Mononuclear cell (primary cell): ENCODE measurements at regions not wholly inside any gene's neighbourhood (a gene's known extent, or its start where the extent isn't known, plus 50 kb on each side); places are given as distances from the start of the nearest gene placed in this dataset.

Experiments used
- H3K27me3 ChIP-seq: 2 replicates; pipeline ENCODE4 v1.6.0; 2011; ENCODE audit warnings: low read length, control low read depth; ENCODE audit not compliant: insufficient read depth
- H3K4me1 ChIP-seq: 2 replicates; pipeline ENCODE4 v1.5.1; 2011; ENCODE audit warnings: mild to moderate bottlenecking, low read length, control low read depth; ENCODE audit not compliant: insufficient read depth
- H3K4me3 ChIP-seq: 2 replicates; pipeline ENCODE4 v1.5.1; 2011; ENCODE audit warnings: mild to moderate bottlenecking, low read length, moderate library complexity
- H3K9me3 ChIP-seq: 2 replicates; pipeline ENCODE4 v1.5.1; 2011; ENCODE audit warnings: low read depth, mild to moderate bottlenecking, control low read depth, low read length

DNA sequence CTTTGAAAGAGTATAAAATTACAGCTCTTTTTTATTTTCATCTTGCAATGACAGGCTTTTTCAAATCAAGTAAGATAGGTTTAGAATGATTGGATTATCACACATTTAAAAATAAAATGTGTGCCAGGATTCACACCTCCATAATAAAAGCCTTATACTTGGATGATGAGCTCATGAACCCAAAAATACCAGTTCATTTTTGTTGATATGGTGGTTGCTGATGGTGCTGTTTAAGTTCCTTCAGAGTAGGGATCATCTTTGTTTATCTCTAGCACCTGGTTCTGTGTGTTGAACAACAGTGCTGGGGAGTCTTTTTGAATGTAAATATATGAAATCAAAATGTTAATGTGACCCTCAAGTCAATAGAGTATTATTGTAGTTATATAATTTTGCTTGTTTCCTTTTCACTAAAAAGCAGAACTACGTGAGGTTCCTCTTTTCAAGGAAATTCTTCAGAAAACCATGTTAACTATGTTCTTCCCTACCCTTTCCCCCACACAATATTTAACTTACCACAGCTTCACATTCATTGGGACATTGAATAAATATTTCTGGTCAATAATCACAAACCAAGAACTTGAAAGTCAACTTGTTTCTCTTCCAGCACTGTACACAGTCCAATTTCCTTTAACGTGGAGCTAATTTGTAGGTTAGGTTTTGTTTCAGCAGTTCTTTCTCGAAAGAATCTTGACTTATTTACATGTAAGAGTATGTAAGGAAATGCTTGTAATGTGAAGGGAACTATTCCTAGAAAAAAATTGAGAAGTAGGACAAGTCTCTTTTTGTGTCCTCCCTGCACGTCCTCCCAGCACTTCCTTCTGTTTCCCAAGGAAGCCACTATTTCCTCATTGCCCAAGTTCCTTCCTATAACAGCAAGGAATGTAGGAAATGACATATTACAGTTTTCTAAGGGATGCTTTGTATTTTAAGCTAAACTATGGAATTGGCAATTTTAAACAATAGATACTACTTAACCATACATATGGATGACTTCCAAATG lies 945.9 kb upstream of the CITED2 start:
- no peaks in the 10 kb centered on the region for H3K9me3 ChIP-seq
- H3K4me3 ChIP-seq = no peak overlapping the region
- H3K4me1 ChIP-seq = peaks cover 14% of the 10 kb centered on the region
- no peaks in the 10 kb centered on the region for H3K27me3 ChIP-seq

DNA sequence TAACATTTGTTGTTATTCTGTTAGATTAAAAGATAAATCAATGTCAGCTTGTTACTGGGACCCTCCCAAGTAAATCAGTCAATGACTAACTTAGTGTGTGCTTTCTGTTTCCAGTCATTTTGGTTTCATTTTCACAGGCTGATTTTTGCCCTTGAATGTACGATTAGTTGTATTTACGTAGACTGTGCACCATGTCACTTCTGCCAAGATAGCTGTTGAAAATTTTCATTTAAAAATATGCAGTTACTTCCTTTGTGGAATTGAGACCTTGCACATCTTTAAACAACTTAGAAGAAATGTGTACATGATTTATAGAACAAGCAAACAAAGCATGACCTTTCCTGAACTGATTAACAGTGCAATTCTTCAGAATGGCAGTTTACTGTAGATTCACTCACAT lies 944.8 kb upstream of the CITED2 start:
- H3K4me3 ChIP-seq = no peak overlapping the region

DNA sequence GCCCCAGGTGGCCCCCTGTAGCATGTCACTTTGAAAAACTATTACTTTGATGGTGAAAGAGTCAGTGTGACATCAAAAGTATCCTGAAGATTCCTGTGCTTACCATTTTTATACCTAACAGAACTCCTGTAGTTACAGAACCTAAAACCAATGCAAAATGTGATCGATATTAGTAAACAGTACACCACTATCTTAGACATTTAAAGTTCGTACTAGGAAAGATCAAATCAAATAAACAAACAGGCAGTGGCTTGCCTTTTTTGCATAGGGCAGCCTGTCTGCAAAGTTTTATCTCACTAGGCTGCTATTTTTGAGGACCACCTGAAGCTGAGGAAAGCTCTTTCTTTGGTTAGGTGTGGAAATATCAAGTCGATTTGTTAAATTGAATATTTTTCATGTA lies 944.0 kb upstream of the CITED2 start:
- no peaks in the 10 kb centered on the region for H3K27me3 ChIP-seq
- H3K9me3 ChIP-seq = no peaks in the 10 kb centered on the region
- peaks cover 14% of the 10 kb centered on the region for H3K4me1 ChIP-seq
- no peak overlapping the region for H3K4me3 ChIP-seq

More for the DNA sequence above, 944.8 kb upstream of the CITED2 start:
- H3K9me3 ChIP-seq = no peaks in the 10 kb centered on the region
- peaks cover 14% of the 10 kb centered on the region for H3K4me1 ChIP-seq
- no peaks in the 10 kb centered on the region for H3K27me3 ChIP-seq

DNA sequence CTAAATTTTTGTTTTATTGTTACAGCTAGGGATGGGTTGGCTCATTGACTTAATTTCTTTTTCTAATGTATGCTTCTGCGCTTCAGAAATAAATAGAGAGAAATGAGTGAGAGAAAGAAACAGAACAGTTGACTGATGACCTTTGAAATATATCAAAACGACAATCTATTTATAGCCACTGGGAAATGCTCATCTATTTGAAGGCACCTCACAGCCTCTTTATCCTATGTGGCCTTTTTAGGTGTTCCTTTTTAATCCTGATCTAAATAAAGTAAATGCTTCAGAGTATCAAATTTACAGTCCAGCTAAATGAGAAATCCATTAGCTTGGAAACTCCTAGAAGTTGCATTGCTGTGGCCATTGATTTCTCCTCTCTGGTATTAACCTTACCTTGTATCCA lies 943.5 kb upstream of the CITED2 start:
- H3K4me3 ChIP-seq = no peak overlapping the region
- no peaks in the 10 kb centered on the region for H3K9me3 ChIP-seq
- H3K27me3 ChIP-seq = no peaks in the 10 kb centered on the region
- H3K4me1 ChIP-seq = peaks cover 14% of the 10 kb centered on the region

DNA sequence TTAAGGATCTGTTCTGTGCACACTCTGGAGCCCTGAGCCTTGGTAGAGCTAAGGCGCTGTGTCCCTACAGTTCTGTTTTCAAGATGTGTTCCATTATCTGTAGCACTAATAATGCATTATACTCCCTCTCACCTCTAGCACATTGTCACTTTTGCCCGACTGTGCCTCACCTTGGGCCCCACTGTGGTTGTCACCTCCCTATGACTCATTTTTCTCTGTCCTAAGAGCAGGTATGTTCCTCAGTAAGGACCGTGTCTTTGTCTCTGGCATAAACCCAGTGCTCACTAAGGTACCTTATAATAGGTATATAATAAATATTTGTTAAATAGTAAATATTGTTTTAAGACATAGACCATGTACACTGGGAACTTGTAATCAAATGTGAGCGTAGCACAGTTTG lies 942.5 kb upstream of the CITED2 start:
- Histone ChIP-seq H3K9me3 (no peaks in the 10 kb centered on the region), H3K27me3 (no peaks in the 10 kb centered on the region), H3K4me3 (no peak overlapping the region), H3K4me1 (peaks cover 14% of the 10 kb centered on the region)

DNA sequence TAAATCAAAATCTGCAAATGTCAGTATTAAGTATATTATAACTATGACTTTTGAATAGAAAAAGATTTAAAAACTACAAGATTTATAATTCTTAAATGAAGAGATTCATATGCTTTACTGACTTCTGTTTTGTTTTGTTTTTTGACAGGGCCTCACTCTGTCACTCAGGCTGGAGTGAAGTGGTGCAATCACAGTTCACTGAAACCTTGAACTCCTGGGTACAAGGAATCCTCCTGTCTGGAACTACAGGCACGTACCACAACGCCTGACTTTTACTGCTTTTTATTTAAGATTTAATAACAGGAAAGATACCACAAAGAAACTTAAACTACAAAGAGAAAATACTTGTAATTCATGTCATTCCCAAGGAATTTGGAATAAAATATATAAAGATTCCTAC lies 940.2 kb upstream of the CITED2 start:
- H3K27me3 ChIP-seq = no peaks in the 10 kb centered on the region
- no peaks in the 10 kb centered on the region for H3K4me1 ChIP-seq
- H3K9me3 ChIP-seq = no peaks in the 10 kb centered on the region
- no peak overlapping the region for H3K4me3 ChIP-seq

DNA sequence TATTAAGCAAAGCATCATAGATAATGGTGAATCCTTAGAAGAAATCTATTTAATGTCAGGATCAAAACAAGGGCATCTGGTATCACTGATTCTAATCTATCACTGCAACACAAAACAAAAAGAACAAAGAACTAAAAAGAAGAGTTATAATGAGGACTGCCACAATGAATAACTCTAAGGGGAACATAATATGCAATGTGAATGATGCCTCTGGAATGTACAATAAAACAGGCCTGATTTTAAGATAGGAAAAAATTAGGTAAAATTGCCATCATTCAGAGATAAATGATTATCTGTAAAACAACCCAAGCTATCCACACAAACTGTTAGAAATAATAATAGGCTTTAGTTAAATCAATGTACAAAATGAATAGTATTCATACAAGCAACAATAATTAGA lies 936.7 kb upstream of the CITED2 start:
- no peaks in the 10 kb centered on the region for H3K27me3 ChIP-seq
- H3K9me3 ChIP-seq = no peaks in the 10 kb centered on the region
- no peaks in the 10 kb centered on the region for H3K4me1 ChIP-seq
- H3K4me3 ChIP-seq = no peak overlapping the region

DNA sequence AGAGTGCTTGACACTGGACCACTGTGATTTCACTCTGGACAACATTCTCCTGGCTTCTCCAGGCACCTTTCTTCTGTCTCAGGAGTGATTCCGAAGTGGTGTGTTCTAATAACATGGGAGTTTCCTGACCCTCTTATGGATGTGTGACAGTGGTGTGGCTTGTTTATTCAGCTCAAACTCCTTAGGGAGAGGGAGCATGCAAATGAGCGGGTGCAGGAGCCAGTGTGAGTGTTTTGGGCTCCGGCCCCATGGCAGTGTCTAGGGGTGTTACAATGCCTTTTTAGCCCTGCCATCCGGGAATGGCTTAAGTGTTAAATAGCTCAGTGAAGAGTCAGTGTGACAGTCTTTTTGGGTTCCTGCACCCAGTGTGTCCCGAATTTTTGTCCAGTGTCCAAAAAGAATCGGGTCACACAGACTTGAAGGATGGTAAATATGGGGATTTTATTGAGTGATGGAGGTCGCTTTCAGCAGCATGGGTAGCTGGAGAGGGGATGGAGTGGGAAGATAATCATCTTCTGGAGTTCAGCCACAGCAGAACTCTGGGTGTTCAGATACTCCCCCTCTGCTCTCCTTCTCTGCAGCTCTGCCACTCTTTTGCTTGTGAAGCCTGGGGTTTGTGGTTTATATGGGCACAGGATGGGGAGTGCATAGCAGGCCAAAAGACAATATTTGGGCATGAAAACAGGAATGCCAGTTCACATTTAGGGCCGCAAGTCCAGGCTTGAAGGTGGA lies 928.9 kb upstream of the CITED2 start:
- H3K4me3 ChIP-seq = no peak overlapping the region
- H3K4me1 ChIP-seq = no peaks in the 10 kb centered on the region
- H3K27me3 ChIP-seq = no peaks in the 10 kb centered on the region
- H3K9me3 ChIP-seq = no peaks in the 10 kb centered on the region

DNA sequence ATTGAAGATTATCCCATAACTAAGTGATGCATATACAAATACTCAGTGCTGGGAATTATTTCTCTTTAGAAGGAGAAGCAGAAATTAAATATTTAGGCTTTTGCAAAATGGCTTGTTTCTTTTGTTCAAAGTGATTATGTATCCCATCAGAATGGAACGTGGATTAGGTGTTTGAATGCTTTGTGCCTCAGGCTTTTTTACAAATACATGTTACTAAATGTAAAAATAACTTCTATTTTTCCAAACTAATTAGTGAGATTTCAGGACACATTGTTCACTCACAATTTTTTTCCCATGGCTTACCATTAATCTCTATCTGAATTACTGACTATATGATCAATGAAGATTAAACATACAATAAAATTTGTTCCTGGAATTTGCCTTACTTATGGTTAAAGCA lies 925.9 kb upstream of the CITED2 start:
- H3K4me1 ChIP-seq = no peaks in the 10 kb centered on the region
- H3K9me3 ChIP-seq = no peaks in the 10 kb centered on the region
- no peak overlapping the region for H3K4me3 ChIP-seq
- no peaks in the 10 kb centered on the region for H3K27me3 ChIP-seq

DNA sequence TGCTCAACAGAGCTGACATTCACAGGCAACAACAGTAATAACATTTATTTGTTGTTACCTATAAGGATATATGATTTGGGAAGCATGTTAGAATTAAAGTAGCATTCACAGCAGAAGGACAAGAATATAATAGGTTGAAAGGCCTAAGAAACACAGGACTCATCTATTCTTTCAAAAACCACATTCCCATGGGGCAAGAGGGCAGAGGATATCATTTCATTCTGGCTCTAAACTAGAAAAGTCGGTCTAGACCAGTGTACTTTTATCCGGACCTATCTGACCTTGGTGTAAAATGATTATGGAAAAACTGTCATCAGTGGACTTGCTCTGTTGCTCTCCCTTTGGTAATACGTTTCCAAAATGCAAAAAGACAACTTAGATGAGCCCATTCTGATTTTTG lies 914.7 kb upstream of the CITED2 start:
- Histone ChIP-seq H3K27me3 (no peaks in the 10 kb centered on the region), H3K4me3 (no peak overlapping the region), H3K9me3 (no peaks in the 10 kb centered on the region), H3K4me1 (no peaks in the 10 kb centered on the region)

DNA sequence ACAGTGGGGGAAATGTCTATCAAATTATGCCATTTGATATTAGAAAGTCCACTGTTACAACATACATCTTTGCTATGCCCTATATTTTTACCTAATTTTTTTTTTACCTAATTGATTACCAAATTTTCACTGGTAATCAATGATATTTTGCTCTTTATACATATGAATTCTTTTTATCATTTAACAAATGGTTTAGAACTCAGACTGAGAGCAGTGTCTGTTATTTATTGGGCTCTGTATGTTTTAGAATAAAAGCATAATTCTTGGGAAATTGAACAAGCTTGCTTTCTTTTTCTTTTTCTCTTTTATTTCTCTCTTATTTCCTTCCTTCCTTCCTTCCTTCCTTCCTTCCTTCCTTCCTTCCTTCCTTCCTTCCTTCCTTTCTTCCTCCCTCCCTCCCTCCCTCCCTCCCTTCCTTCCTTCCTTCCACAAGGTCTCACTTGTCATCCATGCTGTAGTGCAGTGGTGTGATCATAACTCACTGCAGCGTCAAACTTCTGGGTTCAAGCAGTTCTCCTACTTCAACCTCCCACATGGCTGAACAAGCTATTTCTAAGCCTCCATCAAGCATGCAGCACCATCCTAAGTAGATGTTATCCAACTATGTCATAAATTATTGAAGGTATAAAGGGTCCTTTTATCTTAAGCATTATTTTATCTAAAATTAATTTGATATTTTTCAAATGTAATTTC lies 911.7 kb upstream of the CITED2 start:
- Histone ChIP-seq H3K4me1 (no peaks in the 10 kb centered on the region), H3K9me3 (no peaks in the 10 kb centered on the region), H3K27me3 (no peaks in the 10 kb centered on the region), H3K4me3 (no peak overlapping the region)

DNA sequence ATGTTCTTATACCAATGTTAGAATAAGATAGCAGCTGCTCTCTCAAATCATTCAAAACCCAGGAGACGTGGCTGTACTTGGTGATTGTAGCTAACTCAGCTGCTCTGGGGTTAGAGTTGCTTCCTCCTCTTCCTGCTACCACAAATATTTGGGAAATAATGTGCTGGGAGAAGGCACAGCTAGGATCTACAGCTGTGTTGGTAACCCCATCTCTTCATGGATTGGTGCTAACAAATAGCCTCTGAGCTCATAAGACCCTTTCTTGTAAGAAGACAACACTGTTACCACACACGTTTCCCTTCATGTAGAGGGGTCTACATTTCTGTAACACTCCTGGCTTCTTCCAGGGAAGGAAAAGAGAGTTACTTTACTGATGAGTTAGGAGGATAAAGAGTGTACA lies 911.0 kb upstream of the CITED2 start:
- no peak overlapping the region for H3K4me3 ChIP-seq
- no peaks in the 10 kb centered on the region for H3K27me3 ChIP-seq
- no peaks in the 10 kb centered on the region for H3K9me3 ChIP-seq
- H3K4me1 ChIP-seq = no peaks in the 10 kb centered on the region

DNA sequence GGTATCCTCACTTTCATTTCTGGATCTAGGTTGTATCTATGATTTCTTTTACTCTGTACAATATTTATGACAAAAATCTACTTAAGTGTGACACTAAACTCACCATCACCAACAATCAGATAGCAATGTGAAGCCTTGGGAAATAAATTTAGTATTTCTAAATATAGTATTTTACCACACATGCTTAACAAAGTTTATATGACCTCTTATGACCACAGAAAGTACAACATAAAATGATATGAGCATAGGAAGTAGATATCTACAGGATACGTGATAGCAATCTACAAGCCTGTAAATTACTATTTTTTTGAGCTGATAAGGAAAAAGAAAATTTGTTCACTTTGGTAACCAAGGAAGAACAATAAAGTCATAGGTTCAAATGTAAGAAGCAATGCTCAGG lies 910.4 kb upstream of the CITED2 start:
- Histone ChIP-seq H3K4me3 (no peak overlapping the region), H3K4me1 (no peaks in the 10 kb centered on the region), H3K27me3 (no peaks in the 10 kb centered on the region), H3K9me3 (no peaks in the 10 kb centered on the region)

DNA sequence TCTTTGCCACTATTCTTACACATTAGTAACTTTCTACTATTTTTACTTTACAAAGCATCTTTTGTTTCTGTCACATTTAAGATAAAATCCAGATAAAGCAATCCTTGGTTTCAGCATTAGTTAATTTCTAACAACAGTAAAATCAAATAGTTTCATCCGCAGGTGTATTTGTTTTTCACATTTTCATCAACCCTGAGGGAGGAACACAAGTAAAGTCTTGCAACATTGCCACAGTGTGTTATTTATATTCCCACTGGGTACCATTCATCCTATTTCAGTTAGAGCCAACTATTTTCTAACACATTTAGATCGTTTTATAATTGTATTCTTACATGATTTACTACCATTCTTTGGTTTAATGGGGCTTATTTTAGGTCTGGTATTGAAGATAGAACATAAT lies 908.7 kb upstream of the CITED2 start:
- H3K9me3 ChIP-seq = no peaks in the 10 kb centered on the region
- H3K4me3 ChIP-seq = no peak overlapping the region
- H3K4me1 ChIP-seq = no peaks in the 10 kb centered on the region
- no peaks in the 10 kb centered on the region for H3K27me3 ChIP-seq

DNA sequence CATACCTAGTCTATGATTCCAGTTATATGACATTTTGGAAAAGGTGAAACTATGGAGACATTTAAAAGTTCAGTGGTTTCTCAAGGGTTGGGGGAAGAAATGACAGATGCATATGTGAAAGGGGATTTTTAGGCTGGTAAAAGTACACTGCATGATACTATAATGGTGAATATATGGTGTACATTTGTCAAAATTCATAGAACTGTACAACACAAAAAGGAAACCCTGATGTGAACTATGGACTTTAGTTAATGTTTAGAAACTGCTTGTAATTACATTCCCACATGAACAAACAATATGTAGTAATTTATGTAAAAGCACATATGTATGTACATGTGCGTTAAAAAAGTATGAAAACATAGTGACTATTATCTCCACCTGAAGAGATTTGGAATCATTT lies 907.3 kb upstream of the CITED2 start:
- no peaks in the 10 kb centered on the region for H3K4me1 ChIP-seq
- H3K4me3 ChIP-seq = no peak overlapping the region
- H3K9me3 ChIP-seq = no peaks in the 10 kb centered on the region
- H3K27me3 ChIP-seq = no peaks in the 10 kb centered on the region
